Heart right ventricle (tissue), 16 donors: ENCODE measurements at regions not wholly inside any gene's neighbourhood (a gene's known extent, or its start where the extent isn't known, plus 50 kb on each side); places are given as distances from the start of the nearest gene placed in this dataset.

Source experiments
- ATAC-seq, 8 donors: fragments of 200-7000 bp; cut with Tn5 transposase; one replicate each; pipeline ENCODE4 v1.9.1; 2020; ENCODE audit warnings: mild to moderate bottlenecking in 8 of 8, moderate library complexity in 8 of 8, moderate number of reproducible peaks in 1 of 8
- DNase-seq, 2 donors: peaks; one replicate each; pipeline ENCODE4 v3.0.0-alpha.2; 2020
- H3K27ac ChIP-seq, 10 donors: fragments of 200-600 bp; sonication (generic) in 2 of 10; one replicate each; pipeline versions ENCODE4 v1.5.0 to v1.8.0; 2020 to 2022; ENCODE audit warnings: mild to moderate bottlenecking in 3 of 10
- H3K27me3 ChIP-seq, 7 donors: fragments of 200-600 bp; one replicate each; pipeline ENCODE4 v1.8.0; 2021 to 2022; ENCODE audit warnings: mild to moderate bottlenecking in 2 of 7
- H3K36me3 ChIP-seq, 9 donors: fragments of 200-600 bp; sonication (generic) in 1 of 9; one replicate each; pipeline versions ENCODE4 v1.5.0 to v1.8.0; 2020 to 2022; ENCODE audit warnings: mild to moderate bottlenecking in 2 of 9
- H3K4me1 ChIP-seq, 9 donors: fragments of 200-600 bp; sonication (generic) in 1 of 9; one replicate each; pipeline versions ENCODE4 v1.5.0 to v1.8.0; 2020 to 2022; ENCODE audit warnings: mild to moderate bottlenecking in 4 of 9
- H3K4me3 ChIP-seq, 10 donors: fragments of 200-600 bp; sonication (generic) in 2 of 10; one replicate each; pipeline versions ENCODE4 v1.5.0 to v1.8.0; 2020 to 2022; ENCODE audit warnings: mild to moderate bottlenecking in 7 of 10, moderate library complexity in 2 of 10
- H3K9me3 ChIP-seq, 11 donors: fragments of 200-600 bp in 10 of 11; sonication (generic) in 2 of 11; one replicate each; pipeline versions ENCODE4 v1.5.0 to v1.8.0; 2013 to 2022; ENCODE audit warnings: mild to moderate bottlenecking in 2 of 11, control low read depth in 1 of 11, moderate library complexity in 1 of 11
- CTCF ChIP-seq, 9 donors: fragments of 200-600 bp; sonication (generic) in 2 of 9; IDR thresholded peaks; one replicate each; pipeline versions ENCODE4 v1.5.0 to v1.8.0; 2021 to 2022; ENCODE audit warnings: antibody characterized with exemption in 9 of 9, mild to moderate bottlenecking in 5 of 9, moderate library complexity in 1 of 9
- whole genome bisulfite sequencing, 2 donors: extraction: QIAGEN DNeasy Blood & Tissue Kit; methylation state at CpG; one replicate each; pipeline ENCODE4 v1.1.7; 2013; ENCODE audit warnings: inconsistent platforms in 1 of 2; 5-methylcytosine and 5-hydroxymethylcytosine counted together
- intact Hi-C, 10 donors: fragments of 100-400 bp; cut with DNase I; formaldehyde crosslinking; loops; one replicate each; pipeline versions ENCODE4 v1.11.1 to v1.14.2; 2022
- donor health status: Arrhythmogenic right ventricular cardiomyopathy.
- donor health status: ischemic (EF 13 %, LVEDD 7.1; RV severe dilation, severe dysfunction).
- donor health status: healthy with polysubstance abuse.
- donor health status: DM: no; HTN: yes; CAD: no.
- donor health status: DM: no; HTN: no; CAD: no.
- donor health status: ischemic (EF 25% LVEDD 6.9; RV normal size, moderate dysfunction).
- donor health status: ischemic (EF 25% LVEDD 5.7; RV mildly dilated, moderate dysfunction).
- donor health status: healthy.
- donor health status: DM: yes; HTN: yes; CAD: no.
- donor health status: Ischemic cardiomyopathy.
- donor health status: ischemic (EF 35%, LVEDD 5.7; RV mildly dilated, moderate dysfunction).
- donor health status: nonischemic (EF 11% LVEDD 7.7; RV severe dilation, severe dysfunction).
- donor health status: DM: yes; HTN: yes; CAD: no.
- donor health status: PGD.
- donor health status: ischemic (EF 29% LVEDD 5.4; RV normal size, mild dysfunction).
- donor health status: nonischemic (EF 23%, LVEDD 6.1; RV moderate dilation, normal function).

GRCh38 chr6:92495242-92495641 is 924.1 kb downstream of the EPHA7 start:
- no peak overlapping the region for H3K4me3 ChIP-seq
- intact Hi-C loops, result no loop called here
- no peak for TF ChIP-seq CTCF (IDR thresholded peaks at IDR 0.05)
- H3K4me1 ChIP-seq, result no peaks in the 10 kb centered on the region
- ATAC-seq (no peak), DNase-seq (no peak)
- no peaks in the 10 kb centered on the region for H3K9me3 ChIP-seq
- no peaks in the 10 kb centered on the region for H3K36me3 ChIP-seq
- WGBS, 2 donors, result 64 to 76% methylated on average over 1 of the region's 1 CpG
- no peak overlapping the region for H3K27ac ChIP-seq
- no peaks in the 10 kb centered on the region for H3K27me3 ChIP-seq

GRCh38 chr6:92485487-92485886 is 933.9 kb downstream of the EPHA7 start:
- Histone ChIP-seq H3K36me3 (no peaks in the 10 kb centered on the region), H3K9me3 (peaks cover 0 to 43% (median 2%) of the 10 kb centered on the region in 11 donors), H3K27me3 (no peaks in the 10 kb centered on the region), H3K4me3 (no peak overlapping the region), H3K4me1 (no peaks in the 10 kb centered on the region), H3K27ac (no peak overlapping the region)
- ATAC-seq (no peak), DNase-seq (no peak)
- no peak for TF ChIP-seq CTCF (IDR thresholded peaks at IDR 0.05)
- WGBS, 2 donors, result 87 to 90% methylated on average over 4 of the region's 4 CpGs
- intact Hi-C loops, result no loop called here

- H3K27me3 ChIP-seq, result no peaks in the 10 kb centered on the region
- no peak for TF ChIP-seq CTCF (IDR thresholded peaks at IDR 0.05)
- no peak overlapping the region for H3K27ac ChIP-seq
- H3K9me3 ChIP-seq, result peaks cover 0 to 30% (median 0%) of the 10 kb centered on the region in 11 donors
- DNase-seq, result no peak
- intact Hi-C loops, result no loop called here
- H3K36me3 ChIP-seq, result no peaks in the 10 kb centered on the region
- no peak for ATAC-seq
- WGBS, 2 donors, result 29 to 41% methylated on average over 1 of the region's 1 CpG
- H3K4me3 ChIP-seq, result no peak overlapping the region
- no peaks in the 10 kb centered on the region for H3K4me1 ChIP-seq
These were observed 939.5 kb downstream of the EPHA7 start for GRCh38 chr6:92479831-92480230.

- Histone ChIP-seq H3K27ac (no peak overlapping the region), H3K4me1 (no peaks in the 10 kb centered on the region), H3K27me3 (no peaks in the 10 kb centered on the region), H3K4me3 (no peak overlapping the region), H3K9me3 (peaks cover 0 to 11% (median 3%) of the 10 kb centered on the region in 11 donors), H3K36me3 (no peaks in the 10 kb centered on the region)
- TF ChIP-seq CTCF (IDR thresholded peaks at IDR 0.05), result no peak
- no peak for DNase-seq
- ATAC-seq, result no peak
- intact Hi-C loops, result no loop called here
These were observed 946.3 kb downstream of the EPHA7 start for GRCh38 chr6:92473056-92473455.
